ENCODE measurements at regions not wholly inside any gene's neighbourhood (a gene's known extent, or its start where the extent isn't known, plus 50 kb on each side); places are given as distances from the start of the nearest gene placed in this dataset.

GRCh38 chr13:44093607-44094564 is 214.2 kb downstream of the LACC1 start:
- TF ChIP-seq POLR2AphosphoS5 (IDR thresholded peaks at IDR 0.05) (no peak), EP300 (IDR thresholded peaks at IDR 0.05) (no peak), CTCF (IDR thresholded peaks at IDR 0.05) (no peak), POLR2A (IDR thresholded peaks at IDR 0.05) (no peak)

Data from suprapubic skin (tissue), 4 donors.